BE2C (cell line): ENCODE measurements at regions not wholly inside any gene's neighbourhood (a gene's known extent, or its start where the extent isn't known, plus 50 kb on each side); places are given as distances from the start of the nearest gene placed in this dataset.

ENCODE experiments used
- DNase-seq: peaks from one replicate; pipeline ENCODE4 v3.0.0-alpha.2; 2020
- H3K27me3 ChIP-seq: fragments of 250-450 bp; sonication (Bioruptor Pico); 2 replicates; pipeline ENCODE4 v1.5.1; 2020; ENCODE audit warnings: mild to moderate bottlenecking
- H3K36me3 ChIP-seq: fragments of 250-450 bp; sonication (Bioruptor Pico); 2 replicates; pipeline ENCODE4 v1.5.1; 2020; ENCODE audit warnings: mild to moderate bottlenecking
- H3K4me1 ChIP-seq: fragments of 250-450 bp; sonication (Bioruptor Pico); 2 replicates; pipeline ENCODE4 v1.5.1; 2020
- H3K4me3 ChIP-seq: 2 replicates; pipeline ENCODE4 v1.5.1; 2011; ENCODE audit warnings: low read depth, low read length
- H3K9me3 ChIP-seq: fragments of 250-450 bp; sonication (Bioruptor Pico); 2 replicates; pipeline ENCODE4 v1.5.1; 2020
- CTCF ChIP-seq: IDR thresholded peaks from 2 replicates; pipeline ENCODE4 v1.5.1; 2012; ENCODE audit warnings: mild to moderate bottlenecking, low read depth, low read length

GRCh38 chr3:132232231-132232792 is 84.9 kb upstream of the ACP3 start:
- H3K4me3 ChIP-seq = no peak overlapping the region
- no peak for TF ChIP-seq CTCF
- no peak for DNase-seq
- H3K27me3 ChIP-seq = no peaks in the 10 kb centered on the region
- no peaks in the 10 kb centered on the region for H3K36me3 ChIP-seq
- H3K4me1 ChIP-seq = no peaks in the 10 kb centered on the region
- H3K9me3 ChIP-seq = no peaks in the 10 kb centered on the region

GRCh38 chr3:132236701-132237651 is 80.2 kb upstream of the ACP3 start:
- DNase-seq = no peak

GRCh38 chr3:132237652-132238032 is 79.6 kb upstream of the ACP3 start:
- Histone ChIP-seq H3K4me1 (no peaks in the 10 kb centered on the region), H3K9me3 (no peaks in the 10 kb centered on the region), H3K27me3 (no peaks in the 10 kb centered on the region; the same call in 1 of the 2 replicates), H3K36me3 (no peaks in the 10 kb centered on the region), H3K4me3 (no peak overlapping the region)
- DNase-seq = no peak
- TF ChIP-seq CTCF = no peak

More at GRCh38 chr3:132236701-132237651, 80.2 kb upstream of the ACP3 start:
- Histone ChIP-seq H3K9me3 (no peaks in the 10 kb centered on the region), H3K27me3 (no peaks in the 10 kb centered on the region; the same call in 1 of the 2 replicates), H3K4me1 (no peaks in the 10 kb centered on the region), H3K4me3 (no peak overlapping the region), H3K36me3 (no peaks in the 10 kb centered on the region)
- TF ChIP-seq CTCF = no peak

- Histone ChIP-seq H3K9me3 (no peaks in the 10 kb centered on the region), H3K36me3 (no peaks in the 10 kb centered on the region), H3K27me3 (no peaks in the 10 kb centered on the region; the same call in 1 of the 2 replicates), H3K4me1 (no peaks in the 10 kb centered on the region), H3K4me3 (no peak overlapping the region)
- TF ChIP-seq CTCF = no peak
- no peak for DNase-seq
Measured at GRCh38 chr3:132239587-132239986, 77.6 kb upstream of the ACP3 start.

GRCh38 chr3:132241776-132242514 is 75.3 kb upstream of the ACP3 start:
- Histone ChIP-seq H3K4me3 (no peak overlapping the region), H3K4me1 (no peaks in the 10 kb centered on the region), H3K27me3 (no peaks in the 10 kb centered on the region; the same call in 1 of the 2 replicates), H3K36me3 (no peaks in the 10 kb centered on the region), H3K9me3 (no peaks in the 10 kb centered on the region)
- no peak for TF ChIP-seq CTCF
- DNase-seq = no peak
